Right kidney (tissue), 1 donor: ENCODE measurements at regions not wholly inside any gene's neighbourhood (a gene's known extent, or its start where the extent isn't known, plus 50 kb on each side); places are given as distances from the start of the nearest gene placed in this dataset.
"Not testable (repeated sequence)": the region's sequence is repeated elsewhere in the genome, so short reads cannot be mapped to it uniquely, and the experiment has no call there.

ENCODE experiments used
- DNase-seq: peaks from one replicate; pipeline ENCODE4 v3.0.0-alpha.2; 2016

DNA sequence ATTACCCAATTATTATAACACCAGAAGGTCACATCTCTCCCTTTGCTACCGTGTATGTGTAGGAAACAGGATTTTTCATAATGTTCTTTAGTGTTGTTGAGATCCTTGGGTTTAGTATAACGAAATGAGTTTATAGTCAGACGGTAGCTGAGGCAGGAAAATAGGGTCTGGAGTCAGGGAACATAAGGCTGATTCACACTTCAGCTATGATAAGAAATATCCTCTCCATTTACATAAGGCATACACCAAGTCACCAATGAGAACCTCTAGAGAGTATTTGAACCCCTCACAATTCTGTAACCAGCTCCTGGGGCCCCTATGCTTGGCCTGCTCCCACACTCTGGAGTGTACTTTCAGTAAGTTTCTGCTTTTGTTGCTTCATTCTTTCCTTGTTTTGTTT lies 58.9 kb upstream of the ANKH start:
- no peak for DNase-seq

DNA sequence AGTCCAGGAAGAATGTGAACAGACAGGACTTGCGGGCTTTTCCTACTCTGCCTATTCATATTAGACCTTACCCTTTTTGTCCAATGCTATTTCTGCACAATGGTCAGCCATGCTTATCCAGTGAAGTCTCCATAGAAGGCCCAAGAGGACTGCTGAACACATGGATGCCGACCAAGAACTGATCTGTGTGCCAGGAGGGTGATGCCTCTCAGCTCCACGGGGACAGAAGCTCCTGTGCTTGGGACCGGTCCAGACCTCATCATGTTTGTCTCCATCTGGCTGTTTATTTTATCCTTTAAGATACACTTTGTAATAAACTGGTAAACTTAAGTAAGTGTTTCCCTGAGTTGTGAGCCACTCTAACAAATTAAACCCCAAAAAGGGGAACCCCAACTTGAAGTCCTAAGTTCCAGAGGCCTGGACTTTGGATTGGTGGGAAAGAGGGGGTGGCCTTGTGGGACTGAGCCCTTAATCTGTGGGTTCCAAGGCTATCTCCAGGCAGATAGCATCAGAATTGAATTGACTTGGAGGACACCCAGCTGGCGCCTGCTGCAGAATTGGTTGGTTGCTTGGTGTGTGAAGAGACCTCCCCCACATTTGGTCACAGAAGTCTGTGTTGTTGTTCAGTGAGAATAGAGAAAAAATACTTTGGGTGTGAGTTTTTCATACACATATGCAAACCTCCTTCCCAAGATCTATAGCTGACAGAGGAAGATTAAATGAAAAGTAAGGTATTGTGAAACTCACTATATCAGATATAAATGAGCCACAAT lies 57.9 kb upstream of the ANKH start:
- DNase-seq: no peak

DNA sequence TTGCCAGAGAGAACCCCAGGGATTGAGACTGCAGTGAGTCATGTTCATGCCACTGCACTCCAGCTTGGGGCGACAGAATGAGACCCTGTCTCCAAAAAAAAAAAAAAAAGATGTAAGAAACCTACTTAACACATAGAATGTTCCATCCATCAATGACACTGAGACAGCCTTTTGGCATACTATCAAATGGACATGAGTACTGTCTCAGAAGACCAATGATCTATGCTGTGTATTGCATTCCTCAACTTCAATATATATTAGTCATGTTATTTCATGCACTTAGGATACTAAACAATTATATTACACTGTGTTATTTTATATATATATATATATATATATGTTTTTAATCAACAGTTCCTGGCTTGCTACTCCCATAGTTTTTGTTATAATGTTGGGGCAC lies 57.1 kb upstream of the ANKH start:
- no peak for DNase-seq

DNA sequence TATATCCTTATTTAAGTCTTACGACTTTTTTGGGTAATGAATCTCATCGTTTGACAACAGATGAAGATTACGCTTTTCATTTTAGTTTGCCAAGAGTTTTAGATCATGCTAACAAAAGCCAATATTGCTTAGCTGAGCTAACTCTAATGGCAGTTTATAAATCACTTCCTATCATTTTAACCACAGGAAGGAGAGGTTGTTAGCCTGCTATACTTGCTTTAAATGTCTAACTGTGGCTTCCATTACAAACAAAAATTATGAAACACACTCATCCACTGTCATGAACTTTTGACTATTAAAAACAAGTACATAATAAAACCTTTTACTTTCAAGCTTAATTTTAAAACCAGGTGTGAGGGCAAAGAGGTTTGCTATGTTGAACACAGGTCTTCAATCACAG lies 53.7 kb upstream of the ANKH start:
- DNase-seq: no peak

DNA sequence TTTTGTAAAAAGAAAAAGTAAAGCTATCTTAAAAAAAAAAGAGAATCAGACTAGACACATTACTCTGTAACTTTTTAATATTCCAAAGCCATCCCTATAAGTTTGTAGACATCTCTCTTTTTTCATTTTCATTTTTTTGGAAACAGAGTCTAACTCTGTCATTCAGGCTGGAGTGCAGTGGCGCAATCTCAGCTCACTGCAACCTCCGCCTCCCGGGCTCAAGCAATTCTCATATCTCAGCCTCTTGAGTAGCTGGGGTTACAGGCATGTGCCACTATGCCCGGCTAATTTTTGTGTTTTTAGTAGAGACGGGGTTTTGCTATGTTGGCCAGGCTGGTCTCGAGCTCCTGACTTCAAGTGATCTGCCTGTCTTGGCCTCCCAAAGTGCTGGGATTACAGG lies 51.4 kb upstream of the ANKH start:
- not testable (repeated sequence) for DNase-seq

DNA sequence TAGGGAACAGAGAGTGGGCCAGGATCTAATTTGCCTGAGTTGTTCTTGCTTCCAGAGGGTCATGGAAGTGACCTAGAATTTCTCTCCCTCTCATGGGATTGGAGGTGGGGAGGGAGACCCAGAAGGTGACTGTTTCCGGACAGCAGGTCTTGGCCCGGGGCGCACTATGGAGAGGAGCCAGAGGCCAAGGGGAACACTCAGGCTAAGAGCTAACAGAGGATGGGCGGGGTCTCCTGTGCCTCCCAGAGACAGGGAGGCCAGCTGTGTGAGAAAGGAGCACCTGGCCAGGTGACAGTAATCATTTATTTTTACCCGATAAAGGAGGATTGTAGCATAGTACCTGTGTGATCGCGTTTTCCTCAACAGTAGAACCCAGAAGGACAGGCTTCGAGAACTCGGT lies 50.9 kb upstream of the ANKH start:
- no peak for DNase-seq
